ENCODE measurements at regions not wholly inside any gene's neighbourhood (a gene's known extent, or its start where the extent isn't known, plus 50 kb on each side); places are given as distances from the start of the nearest gene placed in this dataset.

GRCh38 chr10:69703256-69703655, 73.2 kb downstream of the FAM241B start:
- no peaks in the 10 kb centered on the region for H3K4me1 ChIP-seq
- TF ChIP-seq CTCF (IDR thresholded peaks at IDR 0.05), result no peak
- no peak for DNase-seq
- peaks cover 0 to 9% (median 5%) of the 10 kb centered on the region in 3 donors for H3K9me3 ChIP-seq
- intact Hi-C loops (cut with DNase I; ENCODE audit: low total_unique reads), result no loop called here
- no peak overlapping the region for H3K4me3 ChIP-seq
- H3K27me3 ChIP-seq, result no peaks in the 10 kb centered on the region
- no peak overlapping the region for H3K27ac ChIP-seq
- H3K36me3 ChIP-seq, result no peaks in the 10 kb centered on the region

GRCh38 chr10:69703766-69704630, 74.0 kb downstream of the FAM241B start:
- Histone ChIP-seq H3K27ac (no peak overlapping the region), H3K27me3 (no peaks in the 10 kb centered on the region), H3K4me3 (no peak overlapping the region), H3K9me3 (peaks cover 0 to 12% (median 9%) of the 10 kb centered on the region in 3 donors), H3K36me3 (no peaks in the 10 kb centered on the region), H3K4me1 (no peaks in the 10 kb centered on the region)
- no peak for DNase-seq
- intact Hi-C loops (cut with DNase I; ENCODE audit: low total_unique reads), result no loop called here
- TF ChIP-seq CTCF (IDR thresholded peaks at IDR 0.05), result no peak

- H3K27ac ChIP-seq, result no peak overlapping the region
- H3K4me1 ChIP-seq, result peaks cover 0 to 4% (median under 1%) of the 10 kb centered on the region in 4 donors
- no peaks in the 10 kb centered on the region for H3K36me3 ChIP-seq
- no peak for DNase-seq
- H3K9me3 ChIP-seq, result peaks cover 0 to 10% (median 9%) of the 10 kb centered on the region in 3 donors
- H3K4me3 ChIP-seq, result no peak overlapping the region
- TF ChIP-seq CTCF (IDR thresholded peaks at IDR 0.05), result no peak
- no peaks in the 10 kb centered on the region for H3K27me3 ChIP-seq
- intact Hi-C loops (cut with DNase I; ENCODE audit: low total_unique reads), result no loop called here
Observed at GRCh38 chr10:69709366-69709941, 79.4 kb downstream of the FAM241B start.

- Histone ChIP-seq H3K27me3 (no peaks in the 10 kb centered on the region), H3K4me3 (no peak overlapping the region), H3K9me3 (peaks cover 0 to 9% (median 8%) of the 10 kb centered on the region in 3 donors), H3K36me3 (no peaks in the 10 kb centered on the region), H3K27ac (no peak overlapping the region), H3K4me1 (peaks cover 0 to 11% (median 7%) of the 10 kb centered on the region in 4 donors)
- DNase-seq, result no peak
- intact Hi-C loops (cut with DNase I; ENCODE audit: low total_unique reads), result no loop called here
- no peak for TF ChIP-seq CTCF (IDR thresholded peaks at IDR 0.05)
Observed at GRCh38 chr10:69710008-69710888, 80.2 kb downstream of the FAM241B start.

GRCh38 chr10:69712342-69712741, 82.3 kb downstream of the FAM241B start:
- Histone ChIP-seq H3K27ac (no peak overlapping the region), H3K9me3 (peaks cover 0 to 9% (median 8%) of the 10 kb centered on the region in 3 donors), H3K4me3 (no peak overlapping the region), H3K36me3 (no peaks in the 10 kb centered on the region), H3K27me3 (no peaks in the 10 kb centered on the region), H3K4me1 (peaks cover 0 to 29% (median 20%) of the 10 kb centered on the region in 4 donors)
- no peak for DNase-seq
- TF ChIP-seq CTCF (IDR thresholded peaks at IDR 0.05), result no peak
- intact Hi-C loops (cut with DNase I; ENCODE audit: low total_unique reads), result no loop called here

All from tibial artery (tissue), 4 donors.